HG03565 (cell line): ENCODE measurements at regions not wholly inside any gene's neighbourhood (a gene's known extent, or its start where the extent isn't known, plus 50 kb on each side); places are given as distances from the start of the nearest gene placed in this dataset.

Experiments
- ATAC-seq: cut with Tn5 transposase; IDR thresholded peaks from one replicate; pipeline ENCODE4 v1.9.1; 2021; ENCODE audit warnings: mild to moderate bottlenecking, moderate library complexity; ENCODE audit not compliant: unreplicated experiment

DNA sequence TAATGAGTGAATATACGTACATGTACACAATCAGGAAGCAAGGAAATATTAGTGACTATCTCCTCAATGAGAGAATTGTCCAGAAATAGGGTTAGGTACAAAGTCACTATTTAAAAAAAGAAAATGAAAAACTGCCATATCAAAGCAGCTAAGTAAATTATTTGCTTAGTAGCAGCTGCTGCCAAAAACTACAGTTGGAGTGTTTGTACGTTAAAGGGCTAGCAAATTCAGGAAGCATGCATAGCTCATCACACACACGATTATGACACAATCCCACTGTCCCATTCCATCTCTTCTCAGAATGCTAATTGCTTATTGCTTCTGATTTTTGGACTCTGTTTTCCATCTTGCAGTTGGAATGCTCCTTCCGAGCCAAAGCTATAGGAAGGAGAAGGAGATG is 2012.5 kb upstream of the LRRTM1 start:
- no peak for ATAC-seq

DNA sequence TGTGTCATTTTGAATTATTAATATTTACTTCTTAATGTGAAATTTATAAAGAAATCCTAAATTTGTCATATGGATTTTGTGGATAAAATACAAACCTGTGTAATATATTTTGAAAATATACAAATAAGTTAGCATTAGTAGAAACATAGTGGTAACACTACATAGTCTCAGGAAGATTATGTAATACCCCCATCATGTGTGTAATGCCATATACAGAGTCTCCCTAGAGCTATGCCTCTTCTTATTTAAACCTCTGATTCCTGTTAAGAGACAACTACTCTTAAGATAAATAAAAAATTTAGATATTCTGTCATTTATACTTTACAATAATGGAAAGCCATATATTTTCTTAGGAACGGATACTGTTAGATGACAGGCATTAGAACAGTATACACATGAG is 2012.0 kb upstream of the LRRTM1 start:
- no peak for ATAC-seq

DNA sequence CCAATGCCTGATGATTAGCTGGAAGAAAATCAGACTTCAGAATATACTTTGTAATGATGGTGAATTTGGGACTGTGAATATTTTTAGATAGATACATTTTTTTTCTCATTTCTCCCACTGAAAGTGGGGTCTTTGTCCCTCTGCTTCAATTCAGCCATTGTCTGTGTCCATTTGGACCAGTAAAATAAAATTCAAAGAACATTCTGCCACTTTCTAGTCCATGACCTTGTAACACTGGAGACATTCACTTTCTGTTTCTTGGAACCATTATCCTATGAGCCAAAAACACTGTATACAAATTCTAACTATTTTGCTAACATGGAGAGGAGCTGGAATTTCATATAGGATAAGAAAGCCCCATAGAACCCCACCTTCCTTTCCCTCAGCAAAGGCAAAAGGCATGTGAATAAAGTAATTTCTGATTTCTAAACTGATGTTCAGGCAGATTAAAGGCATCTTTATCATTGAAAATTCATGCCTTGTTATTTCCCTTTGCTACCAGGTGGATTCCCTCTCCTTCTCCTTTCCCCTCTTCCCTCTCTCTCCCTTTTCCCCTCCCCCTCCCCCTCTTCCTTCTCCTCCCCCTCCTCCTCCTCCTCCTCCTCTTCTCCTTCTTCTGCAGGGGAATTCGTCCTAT is 2010.4 kb upstream of the LRRTM1 start:
- no peak for ATAC-seq

DNA sequence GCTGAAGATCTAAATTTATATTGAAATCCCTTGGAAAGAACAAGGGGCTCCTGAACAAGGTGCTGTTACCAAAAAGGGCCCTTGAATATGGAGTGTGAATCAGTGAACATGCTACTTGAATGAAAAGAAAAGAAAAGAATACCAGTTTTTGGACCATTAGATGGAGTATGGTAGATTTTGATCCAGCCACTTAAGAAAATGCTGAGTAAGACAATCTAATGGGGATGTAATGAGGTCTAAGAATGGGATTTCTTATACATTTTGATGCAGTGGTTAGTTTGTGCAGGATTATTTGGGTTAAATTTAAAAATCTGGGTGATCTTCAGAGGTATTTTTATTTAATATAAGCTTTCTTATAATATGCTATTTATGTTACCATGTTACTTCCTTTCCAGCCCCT is 2003.0 kb upstream of the LRRTM1 start:
- ATAC-seq: no peak

DNA sequence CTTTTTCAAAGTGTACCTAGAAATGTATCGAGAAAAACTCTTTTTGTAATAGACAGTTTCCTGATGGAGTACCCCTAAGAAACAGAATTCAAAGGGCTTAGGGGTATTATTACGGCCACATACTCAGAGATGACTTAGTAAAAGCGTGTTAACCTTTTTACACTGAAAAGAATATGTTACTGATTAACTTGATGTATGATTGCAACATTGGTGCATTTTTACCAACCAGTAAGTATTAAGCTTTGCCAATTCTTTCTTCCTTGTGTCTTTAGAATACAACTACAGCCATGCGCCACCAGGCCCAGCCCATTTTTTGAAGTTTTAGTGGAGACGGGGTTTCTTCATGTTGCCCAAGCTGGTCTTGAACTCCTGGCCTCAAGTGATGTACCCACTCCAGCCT is 1997.0 kb upstream of the LRRTM1 start:
- ATAC-seq: no peak

DNA sequence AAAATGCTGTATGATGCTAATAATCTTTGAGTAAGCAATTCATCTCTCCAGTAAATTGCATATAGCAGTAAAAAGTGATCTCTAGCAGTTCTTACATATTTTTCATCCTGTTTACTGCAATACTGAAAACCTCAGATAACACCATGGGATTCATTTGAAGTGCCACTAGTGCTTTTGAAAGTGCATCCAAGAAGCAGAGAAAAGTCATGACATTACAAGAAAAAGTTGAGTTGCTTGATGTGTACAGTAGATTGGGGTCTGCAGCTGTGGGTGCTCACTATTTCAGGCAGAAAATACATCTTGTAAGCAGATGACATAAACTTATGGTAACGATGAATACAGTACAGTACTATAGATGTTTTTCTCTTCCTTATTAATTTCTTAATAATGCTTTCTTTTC is 1984.9 kb upstream of the LRRTM1 start:
- ATAC-seq: no peak

DNA sequence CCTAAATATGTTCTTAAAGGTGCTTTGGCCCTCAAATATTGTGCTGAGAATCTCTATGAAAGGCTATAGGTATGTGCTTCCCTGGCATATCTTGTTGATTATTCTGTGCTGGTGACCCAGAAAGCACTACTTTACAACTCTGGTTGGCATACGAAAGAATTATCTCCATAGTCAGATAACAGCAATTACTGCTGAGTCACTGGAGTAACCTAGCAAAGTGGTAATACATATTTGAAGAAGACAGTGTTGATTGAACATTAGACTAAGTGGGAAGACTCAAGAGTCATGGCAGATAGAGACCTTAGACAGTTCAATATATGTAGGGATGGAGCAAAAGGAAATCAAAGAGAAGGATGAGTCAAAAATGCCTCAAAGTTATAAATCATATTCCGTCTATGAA is 1978.5 kb upstream of the LRRTM1 start:
- ATAC-seq: no peak

DNA sequence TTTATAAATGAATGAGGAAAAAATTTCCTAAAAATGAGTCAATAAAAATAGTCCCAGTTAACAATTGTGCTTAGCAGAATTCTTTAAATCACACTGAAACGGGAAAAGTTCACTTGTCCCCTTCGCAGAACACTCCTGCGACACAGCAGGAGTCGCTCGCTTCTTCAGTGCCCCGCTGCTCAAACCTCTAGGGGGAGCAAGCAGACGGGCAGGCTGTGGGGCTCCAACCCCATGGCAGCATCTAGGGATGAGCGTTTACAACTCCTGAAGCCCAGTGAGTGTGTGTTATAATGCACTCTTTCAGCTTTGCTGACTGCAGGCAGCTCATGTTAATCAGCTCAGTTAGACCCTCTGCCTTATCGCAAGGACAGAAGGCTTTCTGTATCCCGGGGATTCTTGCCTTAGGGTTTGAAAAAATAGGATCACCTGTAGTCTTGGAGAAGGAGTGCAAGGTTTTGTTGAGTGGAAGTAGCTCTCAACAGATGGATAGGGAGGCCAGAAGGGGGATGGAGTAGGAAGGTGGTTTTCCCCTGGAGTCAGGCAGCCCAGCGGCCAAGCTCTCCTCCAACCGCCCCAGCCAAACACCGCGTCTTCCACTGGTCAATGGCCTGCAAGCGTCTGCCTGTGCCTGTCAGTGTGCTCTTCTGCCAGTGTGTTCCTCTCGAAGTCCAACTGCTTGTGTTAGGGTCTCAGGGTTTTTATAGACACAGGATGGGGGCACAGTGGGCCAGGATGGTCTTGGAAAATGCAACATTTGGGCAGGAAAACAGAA is 1977.7 kb upstream of the LRRTM1 start:
- ATAC-seq: no peak

DNA sequence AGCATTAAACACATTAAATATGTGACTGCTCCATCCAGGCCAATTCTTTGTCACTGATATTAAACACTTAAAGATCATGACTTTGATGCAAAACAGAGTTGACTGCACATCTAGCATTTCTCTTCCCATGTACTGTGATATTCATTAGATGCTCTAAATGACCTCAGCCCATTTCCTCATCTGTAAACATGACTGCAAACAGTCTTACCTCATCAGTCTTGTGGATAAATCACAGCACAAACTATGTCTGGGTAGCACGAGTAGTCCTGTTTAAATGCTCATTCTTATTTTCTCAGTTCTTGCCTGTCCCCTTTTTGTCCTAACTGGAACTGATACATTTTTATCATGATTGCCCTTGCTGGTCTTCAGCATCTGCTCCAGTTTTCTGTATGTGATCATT is 1974.8 kb upstream of the LRRTM1 start:
- no peak for ATAC-seq

DNA sequence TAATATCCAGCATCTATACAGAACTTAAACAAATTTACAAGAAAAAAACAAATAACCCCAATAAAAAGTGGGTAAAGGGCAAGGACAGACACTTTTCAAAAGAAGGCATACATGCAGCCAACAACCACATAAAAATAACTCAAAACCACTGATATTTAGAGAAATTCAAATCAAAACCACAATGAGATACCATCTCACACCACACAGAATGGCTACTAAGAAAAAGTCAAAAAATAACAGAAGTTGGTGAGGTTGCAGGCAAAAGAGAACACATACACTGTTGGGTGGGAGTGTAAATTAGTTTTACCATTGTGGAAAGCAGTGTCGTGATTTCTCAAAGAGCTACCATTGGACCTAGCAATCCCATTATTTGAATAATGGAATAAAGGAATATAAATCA is 1973.9 kb upstream of the LRRTM1 start:
- ATAC-seq: no peak

DNA sequence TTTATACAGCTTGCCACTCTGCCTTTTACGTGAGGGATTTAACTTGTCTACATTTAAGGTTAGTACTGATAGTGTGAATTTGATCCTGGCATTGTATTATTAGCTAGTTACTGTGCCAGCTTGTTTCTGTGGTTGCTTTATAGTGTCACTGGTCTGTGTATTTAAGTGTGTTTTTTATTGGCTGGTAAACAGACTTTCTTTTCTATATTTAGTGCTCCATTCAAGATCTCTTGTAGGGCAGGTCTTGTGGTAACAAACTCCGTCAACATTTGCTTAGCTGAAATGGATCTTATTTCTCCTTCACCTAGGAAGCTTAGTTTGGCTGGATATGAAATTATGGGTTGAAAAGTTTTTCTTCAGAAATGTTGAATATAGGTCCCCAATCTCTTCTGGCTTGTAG is 1971.0 kb upstream of the LRRTM1 start:
- ATAC-seq: no peak

DNA sequence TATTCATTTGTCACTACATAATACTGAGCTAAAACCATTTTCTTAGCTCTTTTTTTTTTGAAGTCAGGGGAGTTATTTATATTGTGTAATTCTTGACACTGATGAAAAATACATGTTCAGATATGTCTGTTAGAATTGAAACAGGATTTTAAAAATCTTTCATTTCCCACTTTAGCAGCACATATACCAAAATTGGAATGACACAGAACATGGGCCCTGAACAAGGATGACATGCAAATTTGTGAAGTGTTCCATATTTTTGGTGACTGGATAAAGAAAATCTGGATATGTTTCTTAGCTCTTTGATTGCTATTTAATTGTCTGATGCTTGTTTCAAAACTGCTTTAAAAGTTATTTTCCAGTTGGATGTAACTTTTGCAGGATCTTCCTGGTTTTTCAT is 1963.9 kb upstream of the LRRTM1 start:
- no peak for ATAC-seq

DNA sequence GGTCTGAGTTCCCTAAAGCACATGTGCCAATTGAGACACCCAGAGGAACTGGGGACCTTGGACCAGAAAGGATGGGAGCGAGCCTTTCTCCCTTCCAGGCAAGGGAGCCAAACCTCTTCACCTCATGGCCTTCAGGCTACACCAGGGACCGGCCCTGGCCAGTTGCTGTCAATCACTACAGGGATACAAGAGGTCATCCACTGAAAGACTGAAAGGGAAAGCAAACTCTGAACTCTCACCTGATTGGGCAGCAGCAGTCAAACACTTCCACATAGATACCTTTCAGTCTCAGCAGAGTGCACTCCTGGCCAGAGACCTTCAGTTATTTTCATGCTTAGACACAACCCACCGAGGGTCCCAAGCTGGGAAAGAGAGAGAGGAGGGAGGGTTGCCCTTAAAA is 1956.0 kb upstream of the LRRTM1 start:
- no peak for ATAC-seq

DNA sequence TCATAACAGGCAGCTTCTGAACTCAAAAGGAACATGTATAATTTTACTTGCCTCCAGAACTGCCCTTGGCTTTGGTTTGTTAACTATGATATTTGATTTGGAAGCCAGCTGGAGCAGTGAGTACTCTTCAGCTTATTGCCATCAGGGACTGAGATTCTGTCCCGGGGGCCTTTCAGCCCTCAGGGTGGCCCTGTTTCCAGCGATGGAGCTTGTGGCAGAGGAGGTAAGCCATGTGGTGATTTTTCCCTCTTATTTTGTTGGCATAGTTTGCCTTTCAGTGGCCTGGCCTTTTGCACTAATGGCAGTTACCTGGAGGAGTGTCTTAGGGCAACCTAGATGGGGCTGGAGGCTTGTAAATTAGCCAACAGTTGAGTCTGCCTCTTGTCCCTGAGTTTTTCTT is 1955.0 kb upstream of the LRRTM1 start:
- no peak for ATAC-seq

DNA sequence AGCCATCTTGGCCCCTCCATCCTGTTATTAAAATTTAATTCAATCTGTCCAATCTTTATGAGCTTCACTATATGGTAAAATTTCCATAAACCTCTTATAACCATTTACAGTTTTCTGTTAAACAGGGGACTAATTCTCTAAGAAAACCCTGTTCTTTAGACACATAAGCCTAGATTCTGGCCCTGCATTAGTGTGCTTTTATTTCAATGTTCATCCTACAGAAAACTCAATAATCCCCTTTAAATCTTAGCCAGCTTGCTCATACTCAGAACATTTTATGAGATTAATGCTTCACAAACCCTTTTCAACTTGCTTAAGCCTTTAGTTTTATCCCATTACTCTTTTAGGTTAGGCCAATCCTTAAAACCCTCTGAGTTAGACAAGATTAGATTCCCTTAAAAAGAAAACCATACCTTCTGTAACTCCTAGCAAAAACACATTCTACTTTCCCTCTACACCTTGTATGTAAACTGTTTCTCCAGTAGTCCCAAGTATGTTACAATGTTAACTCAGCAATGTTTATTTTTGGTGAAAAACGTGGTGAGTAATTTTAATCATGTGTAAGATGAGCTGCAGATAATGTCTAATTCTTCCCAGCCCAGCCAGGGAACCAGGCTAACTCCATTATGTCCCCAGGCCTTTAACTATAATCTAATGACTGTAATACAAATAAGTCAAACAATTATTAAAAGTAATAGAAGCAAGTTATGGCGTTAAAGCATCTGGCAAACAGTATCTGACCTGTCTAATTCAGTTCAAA is 1953.4 kb upstream of the LRRTM1 start:
- ATAC-seq: no peak

DNA sequence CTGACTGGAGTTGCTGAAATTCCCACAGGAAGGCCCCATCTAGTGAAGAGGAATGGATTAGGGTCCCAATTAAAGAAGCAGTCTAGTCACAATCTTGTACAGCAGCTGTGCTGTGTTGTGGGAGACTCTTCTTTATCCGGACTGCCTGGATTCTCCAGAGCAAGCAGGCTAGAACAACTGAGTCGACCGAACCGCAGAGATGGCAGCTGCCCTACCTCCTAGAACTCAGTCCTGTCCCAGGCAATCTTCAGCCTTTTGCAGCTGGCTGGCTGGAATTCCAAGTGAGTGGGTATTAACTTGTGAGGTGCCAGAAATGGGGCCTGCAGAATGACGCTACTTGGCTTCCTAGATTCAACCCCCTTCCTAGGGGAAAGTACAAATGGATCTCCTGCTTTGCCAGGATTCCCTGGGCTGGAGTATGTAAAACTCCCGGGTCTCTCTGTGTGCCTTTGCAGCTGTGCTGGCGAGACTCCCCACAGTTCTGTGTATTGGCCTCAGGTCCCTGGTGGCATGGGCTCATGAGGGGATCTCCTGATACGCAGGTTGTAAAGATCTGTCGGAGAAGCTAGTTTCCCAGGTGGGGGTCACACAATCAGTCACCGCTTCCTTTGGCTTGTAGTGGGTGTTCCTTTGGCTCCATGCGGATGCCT is 1952.6 kb upstream of the LRRTM1 start:
- ATAC-seq: no peak

DNA sequence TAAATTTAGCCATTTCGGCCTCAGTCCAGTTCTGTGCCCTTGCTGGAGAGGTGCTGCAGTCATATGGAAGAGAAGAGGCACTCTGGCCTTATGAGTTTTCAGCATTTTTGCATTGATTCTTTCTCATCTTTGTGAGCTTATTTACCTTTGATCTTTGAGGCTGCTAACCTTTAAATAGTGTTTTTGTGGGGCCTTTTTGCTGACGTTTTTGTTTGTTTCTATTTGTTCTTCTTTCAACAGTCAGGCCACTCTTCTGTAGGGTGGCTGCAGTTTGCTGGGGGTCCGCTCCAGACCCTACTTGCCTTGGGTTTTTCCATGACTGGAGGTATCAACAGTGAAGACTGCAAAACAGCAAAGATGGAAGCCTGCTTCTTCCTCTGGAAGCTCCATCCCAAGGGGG is 1951.7 kb upstream of the LRRTM1 start:
- no peak for ATAC-seq

DNA sequence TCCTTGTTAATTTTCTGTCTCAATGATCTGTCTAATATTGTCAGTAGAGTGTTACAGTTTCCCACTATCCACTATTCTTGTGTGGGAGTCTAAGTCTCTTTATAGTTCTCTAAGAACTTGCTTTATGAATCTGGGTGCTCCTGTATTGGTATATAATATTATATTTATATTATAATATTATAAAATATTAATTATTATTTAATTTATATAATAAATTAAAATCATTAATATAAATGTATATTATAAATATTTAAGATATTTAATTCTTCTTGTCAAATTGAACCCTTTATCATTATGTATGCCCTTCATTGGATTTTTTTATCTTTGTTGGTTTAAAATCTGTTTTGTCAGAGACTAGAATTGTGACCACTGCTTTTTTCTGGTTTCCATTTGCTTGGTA is 1950.2 kb upstream of the LRRTM1 start:
- no peak for ATAC-seq

DNA sequence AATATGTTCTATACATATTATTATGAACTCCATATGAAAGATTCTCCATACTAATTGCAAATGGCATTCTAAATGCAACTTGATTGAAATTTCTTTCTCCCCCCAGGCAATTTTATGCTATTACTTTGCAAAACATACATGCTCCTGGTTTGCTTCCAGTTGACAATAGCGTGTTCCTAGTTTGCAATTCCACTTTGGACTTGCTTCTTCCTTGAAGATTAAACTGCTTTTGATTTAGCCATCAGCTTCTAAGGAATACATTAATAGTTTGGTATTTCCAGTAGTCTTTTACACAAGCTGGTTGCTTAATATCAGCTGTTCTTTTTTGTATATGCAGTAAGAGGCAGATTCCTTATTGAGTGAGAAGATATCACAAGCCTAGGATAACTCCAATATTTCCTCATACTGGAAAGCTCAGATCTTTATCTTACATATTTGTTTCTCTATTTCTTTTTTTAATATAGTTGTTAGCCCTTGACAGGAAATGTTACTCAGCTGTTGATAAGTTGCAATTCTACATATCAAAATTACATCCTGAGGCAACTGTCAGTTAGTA is 1941.7 kb upstream of the LRRTM1 start:
- no peak for ATAC-seq

DNA sequence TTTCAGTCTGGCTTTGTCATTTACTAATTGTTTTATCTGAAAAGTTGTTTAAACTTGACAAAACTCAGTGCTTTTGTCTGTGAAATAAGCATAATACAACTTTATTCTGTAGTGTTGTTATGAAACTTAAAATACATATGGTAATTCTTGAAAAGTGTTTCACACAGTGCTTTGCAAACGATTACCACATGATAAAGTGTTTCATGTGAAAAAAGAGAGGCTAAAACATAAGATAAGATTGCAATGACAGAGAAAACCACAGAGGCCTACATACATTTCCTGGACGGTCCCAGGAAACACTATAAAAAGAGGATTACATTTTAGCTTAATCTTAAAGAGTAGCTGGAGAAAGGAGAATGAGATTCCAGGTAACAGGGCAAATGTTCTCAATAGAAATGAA is 1934.6 kb upstream of the LRRTM1 start:
- ATAC-seq: no peak

DNA sequence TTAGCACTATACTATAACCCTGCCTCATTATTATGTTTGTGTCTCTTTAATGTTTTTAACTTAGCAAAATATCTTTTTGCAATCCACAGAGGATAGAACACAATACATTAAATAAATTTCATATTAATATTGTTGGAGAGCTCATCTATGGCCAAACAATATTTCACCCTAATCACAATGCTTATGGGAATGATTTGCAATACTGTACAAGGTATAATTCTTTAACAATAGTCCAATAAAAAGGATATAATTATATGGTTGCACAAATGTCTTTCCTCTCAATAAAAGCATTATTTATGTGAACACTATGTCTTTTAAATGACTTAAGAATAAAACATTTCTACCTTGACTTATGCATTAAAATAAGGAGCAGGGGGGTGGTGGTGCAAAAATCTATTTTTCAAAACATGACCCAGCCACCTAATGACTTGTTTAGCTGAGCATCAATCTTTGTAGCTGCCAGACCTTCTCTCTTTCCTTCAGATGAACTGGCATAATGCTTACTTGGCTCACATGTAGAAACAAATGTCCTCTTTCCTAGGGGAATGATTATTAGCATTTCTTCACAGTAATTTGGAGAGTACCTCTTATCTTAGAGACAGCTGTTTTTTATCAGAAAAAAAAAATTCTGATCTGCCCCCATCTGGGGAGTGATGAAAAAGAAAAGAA is 1933.6 kb upstream of the LRRTM1 start:
- ATAC-seq: no peak
